ENCODE measurements at regions not wholly inside any gene's neighbourhood (a gene's known extent, or its start where the extent isn't known, plus 50 kb on each side); places are given as distances from the start of the nearest gene placed in this dataset.

DNA sequence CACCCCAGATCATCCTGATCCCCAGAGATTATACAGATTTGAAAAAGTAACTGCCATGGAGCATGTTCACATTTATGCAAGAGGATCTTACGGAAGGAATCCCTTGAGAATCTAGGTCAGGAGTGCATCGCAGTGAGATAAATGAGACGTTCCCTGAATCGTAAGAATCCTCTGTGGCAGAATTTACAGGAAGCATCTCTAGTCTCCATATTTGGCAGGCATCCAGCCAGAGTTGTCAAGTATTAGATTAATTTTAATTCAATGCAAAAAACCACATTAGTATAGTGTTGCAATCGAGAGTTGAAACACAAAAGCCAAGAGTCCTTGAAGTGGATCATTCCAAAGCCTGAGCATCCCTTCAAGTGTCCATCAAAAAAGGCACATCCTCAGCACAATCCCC, 100.8 kb downstream of the RRAGC start:
- TF ChIP-seq, protein P1, sequence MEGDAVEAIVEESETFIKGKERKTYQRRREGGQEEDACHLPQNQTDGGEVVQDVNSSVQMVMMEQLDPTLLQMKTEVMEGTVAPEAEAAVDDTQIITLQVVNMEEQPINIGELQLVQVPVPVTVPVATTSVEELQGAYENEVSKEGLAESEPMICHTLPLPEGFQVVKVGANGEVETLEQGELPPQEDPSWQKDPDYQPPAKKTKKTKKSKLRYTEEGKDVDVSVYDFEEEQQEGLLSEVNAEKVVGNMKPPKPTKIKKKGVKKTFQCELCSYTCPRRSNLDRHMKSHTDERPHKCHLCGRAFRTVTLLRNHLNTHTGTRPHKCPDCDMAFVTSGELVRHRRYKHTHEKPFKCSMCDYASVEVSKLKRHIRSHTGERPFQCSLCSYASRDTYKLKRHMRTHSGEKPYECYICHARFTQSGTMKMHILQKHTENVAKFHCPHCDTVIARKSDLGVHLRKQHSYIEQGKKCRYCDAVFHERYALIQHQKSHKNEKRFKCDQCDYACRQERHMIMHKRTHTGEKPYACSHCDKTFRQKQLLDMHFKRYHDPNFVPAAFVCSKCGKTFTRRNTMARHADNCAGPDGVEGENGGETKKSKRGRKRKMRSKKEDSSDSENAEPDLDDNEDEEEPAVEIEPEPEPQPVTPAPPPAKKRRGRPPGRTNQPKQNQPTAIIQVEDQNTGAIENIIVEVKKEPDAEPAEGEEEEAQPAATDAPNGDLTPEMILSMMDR (IDR thresholded peaks at IDR 0.05 in 8 of 11, conservative IDR thresholded peaks at IDR 0.05 in 3 of 11) = no peak
- TF ChIP-seq POLR2A (IDR thresholded peaks at IDR 0.05) = no peak

Data from spleen (tissue), 7 donors.